Activated naive CD4-positive, alpha-beta T cell treated with anti-CD3 and anti-CD28 coated beads, Interleukin-2, amount 50 U/mL, for 24 hours (primary cell): ENCODE measurements at regions not wholly inside any gene's neighbourhood (a gene's known extent, or its start where the extent isn't known, plus 50 kb on each side); places are given as distances from the start of the nearest gene placed in this dataset.
"Not testable (repeated sequence)": the region's sequence is repeated elsewhere in the genome, so short reads cannot be mapped to it uniquely, and the experiment has no call there.

Experiments used
- H3K27ac Mint-ChIP-seq: one replicate; pipeline ENCODE4 v1.8.0; 2021; ENCODE audit warnings: mild to moderate bottlenecking, mixed read lengths
- H3K27me3 Mint-ChIP-seq: one replicate; pipeline ENCODE4 v1.8.0; 2021; ENCODE audit warnings: mixed read lengths
- H3K36me3 Mint-ChIP-seq: one replicate; pipeline ENCODE4 v1.8.0; 2021; ENCODE audit warnings: mixed read lengths
- H3K4me1 Mint-ChIP-seq: one replicate; pipeline ENCODE4 v1.8.0; 2021; ENCODE audit warnings: mixed read lengths
- H3K4me3 Mint-ChIP-seq: one replicate; pipeline ENCODE4 v1.8.0; 2021; ENCODE audit warnings: mild to moderate bottlenecking, mixed read lengths
- H3K9me3 Mint-ChIP-seq: one replicate; pipeline ENCODE4 v1.8.0; 2021; ENCODE audit warnings: mixed read lengths

DNA sequence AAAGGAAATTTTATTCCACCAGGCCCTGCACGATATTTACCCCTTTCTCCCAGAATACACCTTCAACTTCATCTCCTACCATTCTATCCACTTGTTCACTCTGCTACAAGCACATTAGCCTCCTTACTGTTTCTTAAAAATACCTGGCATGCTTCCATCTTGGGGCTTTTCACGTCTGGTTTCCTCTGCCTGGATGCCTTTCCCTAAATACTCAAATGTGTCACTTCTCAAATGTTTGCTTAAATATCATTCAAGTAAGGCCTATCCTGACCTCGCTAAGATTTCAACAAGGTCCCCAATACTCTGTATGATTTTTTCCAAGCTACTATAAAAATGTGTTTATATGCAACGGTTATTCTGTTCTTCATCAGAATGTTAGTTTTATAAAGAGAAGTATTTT is 433.0 kb upstream of the CHAC2 start:
- Mint-ChIP-seq H3K9me3 (no peaks in the 10 kb centered on the region), H3K27me3 (no peaks in the 10 kb centered on the region), H3K4me1 (no peaks in the 10 kb centered on the region), H3K27ac (no peak overlapping the region), H3K4me3 (no peak overlapping the region), H3K36me3 (no peaks in the 10 kb centered on the region)

DNA sequence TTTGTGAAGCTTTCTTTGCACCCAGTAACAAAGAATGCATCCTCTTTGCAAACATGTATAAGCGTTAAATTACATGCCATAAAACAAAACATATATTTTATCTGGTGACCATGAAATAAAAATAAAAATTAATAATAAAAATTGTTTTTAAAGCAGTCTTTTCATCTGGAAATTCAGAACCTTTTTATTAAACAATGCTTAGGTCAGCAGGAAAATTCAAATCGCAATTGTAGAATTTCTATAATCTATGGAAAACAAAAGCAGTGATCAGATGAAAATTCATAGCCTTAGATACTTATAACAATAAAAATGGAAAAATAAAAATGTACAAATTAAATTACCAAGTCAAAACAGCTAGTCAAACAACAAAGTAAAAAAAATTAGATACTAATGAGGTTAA is 435.9 kb upstream of the CHAC2 start:
- H3K9me3 Mint-ChIP-seq = no peaks in the 10 kb centered on the region
- no peak overlapping the region for H3K4me3 Mint-ChIP-seq
- no peaks in the 10 kb centered on the region for H3K36me3 Mint-ChIP-seq
- peaks cover 3% of the 10 kb centered on the region for H3K27me3 Mint-ChIP-seq
- H3K4me1 Mint-ChIP-seq = no peaks in the 10 kb centered on the region
- no peak overlapping the region for H3K27ac Mint-ChIP-seq

DNA sequence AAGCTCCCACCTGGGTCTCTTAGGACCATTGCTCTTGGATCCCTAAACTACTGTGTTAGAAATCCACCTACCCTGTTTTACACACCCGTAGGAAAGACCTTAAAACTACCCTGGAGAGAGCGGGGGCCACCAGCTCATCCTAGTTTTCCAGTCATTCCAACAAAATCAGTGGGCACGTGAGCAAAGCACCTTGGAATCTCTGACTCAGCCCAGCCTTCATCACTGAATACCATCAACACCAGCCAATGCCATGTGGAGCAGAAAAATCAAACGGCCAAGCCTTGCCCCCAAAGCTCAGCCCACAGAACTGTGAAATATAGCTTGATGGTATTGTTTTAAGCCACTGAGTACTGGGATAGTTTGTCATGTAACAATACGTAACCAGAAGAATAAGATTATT is 449.7 kb upstream of the CHAC2 start:
- Mint-ChIP-seq H3K27me3 (no peaks in the 10 kb centered on the region), H3K27ac (no peak overlapping the region), H3K9me3 (no peaks in the 10 kb centered on the region), H3K36me3 (no peaks in the 10 kb centered on the region), H3K4me3 (no peak overlapping the region), H3K4me1 (no peaks in the 10 kb centered on the region)

DNA sequence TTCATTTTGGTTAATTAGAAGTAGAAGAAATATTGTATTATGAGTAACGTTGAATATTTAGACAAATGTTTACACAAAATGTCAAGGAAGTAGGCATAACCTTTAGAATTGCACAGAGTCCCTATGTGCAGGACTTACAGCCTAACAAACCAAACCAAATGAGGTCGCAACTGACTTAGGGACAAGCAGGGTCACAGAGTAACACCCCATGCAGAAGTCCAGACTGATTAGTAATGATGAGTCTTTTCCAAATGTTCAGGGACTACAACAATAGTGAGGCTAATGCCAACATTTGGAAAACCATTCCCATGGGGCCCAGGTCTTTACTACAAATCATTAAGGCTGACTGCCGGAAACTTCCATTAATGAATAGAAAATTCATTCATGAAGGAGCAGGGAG is 452.5 kb upstream of the CHAC2 start:
- H3K4me3 Mint-ChIP-seq = no peak overlapping the region
- H3K9me3 Mint-ChIP-seq = no peaks in the 10 kb centered on the region
- no peak overlapping the region for H3K27ac Mint-ChIP-seq
- H3K4me1 Mint-ChIP-seq = no peaks in the 10 kb centered on the region
- H3K36me3 Mint-ChIP-seq = no peaks in the 10 kb centered on the region
- no peaks in the 10 kb centered on the region for H3K27me3 Mint-ChIP-seq

DNA sequence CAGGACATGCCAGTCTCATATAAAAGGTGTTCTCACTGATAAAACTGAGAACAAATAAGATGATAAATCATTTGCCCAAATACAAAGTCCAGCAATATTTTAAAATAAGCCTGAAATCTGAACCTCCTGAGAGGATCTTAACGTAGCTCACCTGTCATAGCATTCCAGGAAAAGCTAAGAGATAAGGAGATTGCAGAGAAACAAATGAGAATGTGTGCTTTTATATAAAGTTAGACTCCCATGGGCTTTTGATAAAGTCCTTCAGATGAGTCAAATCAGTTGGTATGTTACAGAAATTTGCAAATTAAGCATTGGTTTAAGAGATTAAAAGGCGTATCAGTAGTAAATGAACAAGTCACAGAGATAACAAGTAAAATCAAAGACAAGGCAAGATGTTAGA is 452.9 kb upstream of the CHAC2 start:
- H3K4me1 Mint-ChIP-seq = no peaks in the 10 kb centered on the region
- H3K27ac Mint-ChIP-seq = no peak overlapping the region
- H3K27me3 Mint-ChIP-seq = no peaks in the 10 kb centered on the region
- H3K4me3 Mint-ChIP-seq = no peak overlapping the region
- no peaks in the 10 kb centered on the region for H3K9me3 Mint-ChIP-seq
- H3K36me3 Mint-ChIP-seq = no peaks in the 10 kb centered on the region

GRCh38 chr2:53313644-53314043 is 454.0 kb upstream of the CHAC2 start:
- H3K36me3 Mint-ChIP-seq, H3K27ac Mint-ChIP-seq, H3K4me1 Mint-ChIP-seq, H3K9me3 Mint-ChIP-seq, H3K27me3 Mint-ChIP-seq, H3K4me3 Mint-ChIP-seq: not testable (repeated sequence)

DNA sequence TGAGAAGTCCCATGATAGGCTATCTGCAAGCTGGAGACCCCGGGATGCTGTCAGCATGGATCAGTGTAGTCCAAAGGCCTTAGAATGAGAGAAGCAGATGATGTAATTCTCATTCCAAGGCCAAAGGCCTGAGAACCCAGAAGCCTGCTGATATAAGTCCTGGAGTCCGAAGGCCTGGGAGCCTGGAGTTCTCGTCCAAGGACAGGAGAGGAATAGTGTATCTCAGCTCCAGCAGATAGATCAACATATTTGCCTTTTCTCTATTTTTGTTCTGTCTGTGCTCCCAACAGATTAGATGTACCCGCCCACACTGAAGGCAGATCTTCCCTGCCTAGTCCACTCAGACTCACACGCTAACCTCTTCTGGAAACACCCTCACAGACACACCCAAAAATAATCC is 454.9 kb upstream of the CHAC2 start:
- no peaks in the 10 kb centered on the region for H3K27me3 Mint-ChIP-seq

GRCh38 chr2:53312181-53312580 is 455.4 kb upstream of the CHAC2 start:
- Mint-ChIP-seq H3K4me3 (no peak overlapping the region), H3K36me3 (no peaks in the 10 kb centered on the region), H3K27ac (no peak overlapping the region), H3K27me3 (no peaks in the 10 kb centered on the region), H3K9me3 (no peaks in the 10 kb centered on the region), H3K4me1 (no peaks in the 10 kb centered on the region)

More for the DNA sequence above, 454.9 kb upstream of the CHAC2 start:
- no peak overlapping the region for H3K27ac Mint-ChIP-seq
- no peaks in the 10 kb centered on the region for H3K9me3 Mint-ChIP-seq
- H3K36me3 Mint-ChIP-seq = no peaks in the 10 kb centered on the region
- no peaks in the 10 kb centered on the region for H3K4me1 Mint-ChIP-seq
- H3K4me3 Mint-ChIP-seq = no peak overlapping the region

- Mint-ChIP-seq H3K4me3 (no peak overlapping the region), H3K9me3 (no peaks in the 10 kb centered on the region), H3K27ac (no peak overlapping the region), H3K27me3 (peaks cover 2% of the 10 kb centered on the region), H3K36me3 (no peaks in the 10 kb centered on the region), H3K4me1 (no peaks in the 10 kb centered on the region)
These were observed 464.5 kb upstream of the CHAC2 start for GRCh38 chr2:53303012-53303578.

DNA sequence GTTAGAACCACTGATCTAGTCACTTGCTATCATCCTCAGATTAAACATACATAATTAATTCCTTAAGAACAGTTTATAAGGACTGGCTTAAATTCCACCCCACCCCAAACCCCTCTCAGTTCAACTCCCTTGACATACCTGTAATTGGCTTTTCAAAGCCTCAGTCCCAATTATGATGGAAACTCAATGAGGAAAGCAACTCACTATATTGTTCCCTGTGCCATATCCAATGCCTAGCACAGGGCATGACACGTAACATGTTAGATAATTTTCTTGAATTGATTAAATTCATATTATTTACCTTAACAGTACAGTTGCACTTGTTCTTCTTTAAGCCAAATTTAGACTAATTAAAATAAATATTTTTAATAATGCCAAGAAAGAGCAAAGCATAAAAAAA is 465.1 kb upstream of the CHAC2 start:
- Mint-ChIP-seq H3K4me3 (no peak overlapping the region), H3K27me3 (peaks cover 2% of the 10 kb centered on the region), H3K4me1 (no peaks in the 10 kb centered on the region), H3K9me3 (no peaks in the 10 kb centered on the region), H3K36me3 (no peaks in the 10 kb centered on the region), H3K27ac (no peak overlapping the region)

- Mint-ChIP-seq H3K36me3 (no peaks in the 10 kb centered on the region), H3K4me1 (no peaks in the 10 kb centered on the region), H3K27me3 (peaks cover 2% of the 10 kb centered on the region), H3K27ac (no peak overlapping the region), H3K9me3 (no peaks in the 10 kb centered on the region), H3K4me3 (no peak overlapping the region)
These were observed 478.1 kb upstream of the CHAC2 start for GRCh38 chr2:53289309-53290006.

DNA sequence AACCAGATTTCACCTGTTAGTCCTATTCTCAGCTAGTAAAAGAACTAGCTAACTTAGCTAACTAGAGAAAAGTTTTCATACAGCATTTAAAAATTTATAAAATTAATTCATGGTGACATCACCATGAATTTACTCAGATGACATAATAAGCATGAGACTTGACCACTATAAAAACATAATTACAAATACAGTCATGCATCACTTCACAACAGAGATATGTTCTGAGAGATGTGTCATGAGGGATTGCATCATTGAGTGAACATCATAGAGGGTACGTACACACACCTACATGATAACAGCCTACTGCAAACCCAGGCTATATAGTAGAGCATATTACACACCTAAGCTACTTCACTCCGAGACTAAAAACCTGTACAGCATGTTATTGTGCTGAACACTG is 481.3 kb upstream of the CHAC2 start:
- Mint-ChIP-seq H3K27ac (no peak overlapping the region), H3K4me3 (no peak overlapping the region), H3K9me3 (no peaks in the 10 kb centered on the region), H3K4me1 (no peaks in the 10 kb centered on the region), H3K27me3 (no peaks in the 10 kb centered on the region), H3K36me3 (no peaks in the 10 kb centered on the region)

DNA sequence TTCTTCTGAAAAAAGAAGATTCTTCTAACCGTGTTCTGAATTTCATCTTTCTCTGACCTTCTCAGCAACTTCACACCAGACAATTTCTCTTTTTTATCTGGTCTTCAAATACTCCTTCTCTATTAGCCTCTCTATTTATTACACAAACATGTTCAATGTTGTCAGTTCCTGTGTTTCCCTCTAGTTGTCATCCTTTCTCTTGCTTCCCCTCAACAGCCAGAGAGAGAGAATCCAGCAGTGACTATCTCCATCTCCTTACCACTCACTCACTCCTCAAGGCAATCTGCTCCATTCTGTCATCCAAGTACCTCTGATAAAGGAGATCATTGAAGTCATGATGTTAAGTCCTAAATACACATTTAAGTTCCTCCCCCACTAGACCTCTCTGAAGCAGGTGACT is 491.9 kb upstream of the CHAC2 start:
- no peaks in the 10 kb centered on the region for H3K4me1 Mint-ChIP-seq
- H3K9me3 Mint-ChIP-seq = peaks cover 11% of the 10 kb centered on the region
- H3K27ac Mint-ChIP-seq = no peak overlapping the region
- no peak overlapping the region for H3K4me3 Mint-ChIP-seq
- H3K36me3 Mint-ChIP-seq = no peaks in the 10 kb centered on the region
- H3K27me3 Mint-ChIP-seq = no peaks in the 10 kb centered on the region

- Mint-ChIP-seq H3K27me3 (peaks cover 3% of the 10 kb centered on the region), H3K36me3 (no peaks in the 10 kb centered on the region), H3K27ac (no peak overlapping the region)
These were observed 499.0 kb upstream of the CHAC2 start for GRCh38 chr2:53268626-53269025.

DNA sequence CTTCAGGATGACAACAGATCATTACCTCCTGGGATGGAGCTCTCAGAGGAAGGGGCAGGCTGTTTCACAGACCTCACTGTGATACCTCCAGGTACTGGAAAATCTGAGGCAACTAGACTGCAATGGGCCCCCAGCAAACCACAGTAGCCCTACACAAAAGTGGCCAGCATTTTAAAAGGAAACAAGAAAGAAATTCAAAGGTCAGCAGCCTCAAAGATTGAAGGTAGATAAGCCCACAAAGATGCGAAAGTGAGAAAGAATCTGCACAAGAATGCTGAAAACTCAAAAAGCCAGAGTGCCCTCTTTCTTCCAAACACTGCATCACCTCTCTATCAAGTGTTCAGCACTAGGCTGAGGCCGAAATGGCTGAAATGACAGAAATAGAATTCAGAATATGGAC is 499.5 kb upstream of the CHAC2 start:
- H3K27ac Mint-ChIP-seq = no peak overlapping the region
- peaks cover 3% of the 10 kb centered on the region for H3K9me3 Mint-ChIP-seq
- H3K4me1 Mint-ChIP-seq = no peaks in the 10 kb centered on the region
- no peaks in the 10 kb centered on the region for H3K36me3 Mint-ChIP-seq
- H3K27me3 Mint-ChIP-seq = peaks cover 3% of the 10 kb centered on the region
- H3K4me3 Mint-ChIP-seq = no peak overlapping the region

More at GRCh38 chr2:53268626-53269025, 499.0 kb upstream of the CHAC2 start:
- Mint-ChIP-seq H3K9me3 (peaks cover 5% of the 10 kb centered on the region), H3K4me3 (no peak overlapping the region), H3K4me1 (no peaks in the 10 kb centered on the region)

DNA sequence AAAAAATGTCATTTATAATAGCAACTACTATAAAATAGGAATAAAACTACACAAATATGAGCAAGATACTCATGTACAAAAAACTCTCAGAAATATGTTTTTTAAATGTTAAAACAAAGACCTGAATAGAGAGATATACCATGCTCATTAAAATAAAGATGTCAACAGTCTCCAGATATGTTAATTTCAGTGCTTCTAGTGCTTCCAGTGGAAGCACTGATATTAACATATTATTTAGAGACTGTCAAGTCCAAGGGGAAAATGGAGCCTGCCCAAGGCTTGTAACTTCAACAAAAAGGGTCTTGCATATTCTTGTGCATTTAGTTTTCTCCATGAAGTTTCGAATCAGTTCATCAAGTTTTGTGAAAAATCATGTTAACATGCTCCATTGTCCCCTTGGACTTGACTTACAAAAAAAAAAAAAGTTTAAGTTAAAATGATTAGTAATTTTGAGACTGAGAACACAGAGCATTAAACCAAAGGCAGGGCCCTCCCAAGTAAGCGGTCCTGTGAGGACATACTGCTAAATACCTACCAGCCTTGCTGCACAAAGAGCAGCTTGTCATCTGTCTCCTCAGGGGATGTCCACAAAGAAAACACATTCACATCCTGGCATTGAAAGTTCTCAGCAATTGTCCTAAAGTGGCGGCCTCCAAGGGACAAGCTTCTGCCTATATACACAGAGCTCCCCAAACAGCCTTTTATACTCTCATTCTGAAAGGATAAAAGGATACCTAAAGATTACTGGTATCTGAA is 501.9 kb upstream of the CHAC2 start:
- peaks cover 1% of the 10 kb centered on the region for H3K9me3 Mint-ChIP-seq
- H3K27ac Mint-ChIP-seq = no peak overlapping the region
- H3K4me1 Mint-ChIP-seq = no peaks in the 10 kb centered on the region
- peaks cover 5% of the 10 kb centered on the region for H3K27me3 Mint-ChIP-seq
- no peaks in the 10 kb centered on the region for H3K36me3 Mint-ChIP-seq
- no peak overlapping the region for H3K4me3 Mint-ChIP-seq
